Suprapubic skin (tissue), 3 donors: ENCODE measurements at regions not wholly inside any gene's neighbourhood (a gene's known extent, or its start where the extent isn't known, plus 50 kb on each side); places are given as distances from the start of the nearest gene placed in this dataset.

Source experiments
- CTCF ChIP-seq, 2 donors: fragments of 200-600 bp in 1 of 2; fragments of 450-650 bp in 1 of 2; sonication (generic) in 1 of 2; IDR thresholded peaks; one replicate each; pipeline ENCODE4 v1.5.1; 2016 to 2019; ENCODE audit warnings: antibody characterized with exemption in 2 of 2, mild to moderate bottlenecking in 1 of 2, moderate library complexity in 1 of 2
- POLR2A ChIP-seq, 2 donors: fragments of 450-650 bp; IDR thresholded peaks; one replicate each; pipeline ENCODE4 v1.6.1; 2017; ENCODE audit warnings: antibody characterized with exemption in 2 of 2, mild to moderate bottlenecking in 2 of 2, moderate library complexity in 2 of 2

GRCh38 chr9:26773056-26773455 lies 119.5 kb downstream of the CAAP1 start:
- no peak for TF ChIP-seq CTCF (IDR thresholded peaks at IDR 0.05)
- TF ChIP-seq POLR2A (IDR thresholded peaks at IDR 0.05): no peak
